Thoracic aorta (tissue), 2 donors: ENCODE measurements at regions not wholly inside any gene's neighbourhood (a gene's known extent, or its start where the extent isn't known, plus 50 kb on each side); places are given as distances from the start of the nearest gene placed in this dataset.

Source experiments
- ATAC-seq: fragments of 150-250 bp; one replicate; pipeline ENCODE4 v1.8.0; 2017; ENCODE audit warnings: low read depth; ENCODE audit not compliant: insufficient number of reproducible peaks, low FRiP score
- DNase-seq: peaks from one replicate; pipeline ENCODE4 v3.0.0-alpha.2; 2020; ENCODE audit warnings: low spot score
- H3K27ac ChIP-seq, 2 donors: fragments of 200-600 bp; sonication (generic); 1 replicate in 1 of 2; 2 replicates in 1 of 2; pipeline ENCODE4 v1.5.1; 2016; ENCODE audit warnings: mild to moderate bottlenecking in 2 of 2, moderate library complexity in 2 of 2
- H3K27me3 ChIP-seq: fragments of 200-600 bp; sonication (generic); replicated peaks from 2 replicates; pipeline ENCODE4 v1.6.0; 2016; ENCODE audit warnings: mild to moderate bottlenecking; ENCODE audit not compliant: insufficient read depth
- H3K36me3 ChIP-seq: fragments of 200-600 bp; sonication (generic); one replicate; pipeline ENCODE4 v1.5.1; 2016
- H3K4me1 ChIP-seq, 2 donors: fragments of 200-600 bp; sonication (generic); 1 replicate in 1 of 2; 2 replicates in 1 of 2; pipeline versions ENCODE4 v1.5.1 to v1.6.0; 2016; ENCODE audit warnings: low read depth in 2 of 2, mild to moderate bottlenecking in 1 of 2; ENCODE audit not compliant: control insufficient read depth in 1 of 2
- H3K4me3 ChIP-seq: fragments of 200-600 bp; sonication (generic); 2 replicates; pipeline ENCODE4 v1.5.1; 2016; ENCODE audit warnings: mild to moderate bottlenecking
- H3K9me3 ChIP-seq: fragments of 200-600 bp; sonication (generic); 2 replicates; pipeline ENCODE4 v1.5.1; 2016
- TF ChIP-seq, protein P1 (sequence below): fragments of 200-600 bp; sonication (generic); IDR thresholded peaks from one replicate; pipeline ENCODE4 v1.5.1; 2019; ENCODE audit warnings: antibody characterized with exemption

DNA sequence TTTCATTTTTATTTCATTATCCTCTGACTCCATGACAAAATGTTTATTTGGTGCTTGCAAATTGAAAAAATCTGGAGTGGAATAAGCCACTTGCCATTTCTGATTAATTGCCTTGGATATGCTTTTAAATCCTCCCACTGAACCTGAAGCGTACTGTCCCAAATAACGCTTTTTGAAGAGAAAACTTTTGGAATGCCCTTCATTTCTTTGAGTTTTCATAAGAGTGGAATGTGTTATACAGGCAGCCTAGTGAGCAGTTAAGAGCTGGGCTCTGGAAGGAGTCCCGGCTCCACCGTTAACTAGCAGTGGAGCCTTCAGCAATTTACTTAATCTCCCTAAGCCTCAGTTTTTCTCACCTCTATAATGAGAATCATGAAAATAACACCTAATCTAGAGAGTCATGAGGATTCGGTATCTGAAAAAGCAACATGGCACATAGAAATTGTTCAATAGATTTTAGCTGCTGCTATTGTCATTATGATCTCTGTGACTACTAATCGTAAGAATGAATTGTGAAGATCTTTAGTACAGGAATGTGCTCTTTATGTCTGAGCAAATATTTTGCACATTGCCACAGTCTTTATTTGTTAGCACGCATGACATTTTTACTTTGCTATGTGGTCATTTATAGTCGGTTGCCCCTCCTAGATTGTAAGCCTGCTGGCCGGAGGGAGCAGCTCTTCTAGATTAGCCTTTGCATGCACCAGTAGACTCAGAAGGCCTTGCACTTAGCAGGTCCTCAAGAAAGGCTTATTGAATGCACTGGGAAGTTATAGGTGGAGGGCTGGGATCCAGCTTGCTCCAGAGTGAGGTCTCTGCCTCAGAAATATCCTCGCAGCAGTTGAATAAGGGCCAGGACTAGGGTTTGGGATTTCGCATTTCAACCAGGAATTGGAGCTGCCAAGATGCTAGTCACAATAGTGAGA is 59.4 kb downstream of the PLCE1 start:
- Histone ChIP-seq H3K36me3 (no peaks in the 10 kb centered on the region), H3K27ac (no peak overlapping the region), H3K4me1 (peaks cover 0 to 8% of the 10 kb centered on the region in 2 donors), H3K9me3 (no peaks in the 10 kb centered on the region), H3K4me3 (no peak overlapping the region), H3K27me3 (no peaks in the 10 kb centered on the region)
- ATAC-seq = no peak
- TF ChIP-seq, protein P1, sequence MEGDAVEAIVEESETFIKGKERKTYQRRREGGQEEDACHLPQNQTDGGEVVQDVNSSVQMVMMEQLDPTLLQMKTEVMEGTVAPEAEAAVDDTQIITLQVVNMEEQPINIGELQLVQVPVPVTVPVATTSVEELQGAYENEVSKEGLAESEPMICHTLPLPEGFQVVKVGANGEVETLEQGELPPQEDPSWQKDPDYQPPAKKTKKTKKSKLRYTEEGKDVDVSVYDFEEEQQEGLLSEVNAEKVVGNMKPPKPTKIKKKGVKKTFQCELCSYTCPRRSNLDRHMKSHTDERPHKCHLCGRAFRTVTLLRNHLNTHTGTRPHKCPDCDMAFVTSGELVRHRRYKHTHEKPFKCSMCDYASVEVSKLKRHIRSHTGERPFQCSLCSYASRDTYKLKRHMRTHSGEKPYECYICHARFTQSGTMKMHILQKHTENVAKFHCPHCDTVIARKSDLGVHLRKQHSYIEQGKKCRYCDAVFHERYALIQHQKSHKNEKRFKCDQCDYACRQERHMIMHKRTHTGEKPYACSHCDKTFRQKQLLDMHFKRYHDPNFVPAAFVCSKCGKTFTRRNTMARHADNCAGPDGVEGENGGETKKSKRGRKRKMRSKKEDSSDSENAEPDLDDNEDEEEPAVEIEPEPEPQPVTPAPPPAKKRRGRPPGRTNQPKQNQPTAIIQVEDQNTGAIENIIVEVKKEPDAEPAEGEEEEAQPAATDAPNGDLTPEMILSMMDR = no peak
- no peak for DNase-seq

DNA sequence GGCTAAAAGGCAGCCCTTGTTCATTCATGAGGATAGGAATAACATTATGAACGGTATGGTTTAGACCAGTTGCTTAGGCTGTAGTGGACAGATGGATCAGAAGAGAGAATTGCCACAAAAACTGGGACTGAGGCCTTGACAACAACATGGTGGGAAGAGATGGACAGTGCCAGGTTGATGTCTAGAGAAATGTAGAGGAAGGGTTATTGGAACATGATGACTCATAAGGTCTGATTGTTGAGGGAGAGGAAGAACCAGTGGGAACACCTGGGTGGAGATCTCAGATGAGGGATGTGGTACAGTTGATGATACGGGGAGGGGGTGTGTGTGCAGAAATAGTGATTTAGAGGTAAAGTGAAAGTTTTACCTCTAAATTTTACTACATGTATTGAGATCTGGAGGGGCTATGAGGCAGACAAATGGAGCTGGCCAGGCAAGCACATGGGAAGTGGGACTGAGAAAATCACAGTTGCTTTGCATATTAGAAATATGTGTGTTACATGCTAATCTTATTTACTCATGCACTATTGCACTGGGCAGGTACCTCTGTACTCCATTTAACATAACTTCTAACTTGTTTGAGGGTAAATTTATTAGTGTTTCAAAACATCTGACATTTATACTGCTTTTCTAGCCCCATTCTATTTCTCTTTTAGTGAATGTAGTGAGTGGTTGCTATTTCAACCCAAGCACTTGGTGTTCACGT is 65.6 kb downstream of the PLCE1 start:
- H3K36me3 ChIP-seq = no peaks in the 10 kb centered on the region

DNA sequence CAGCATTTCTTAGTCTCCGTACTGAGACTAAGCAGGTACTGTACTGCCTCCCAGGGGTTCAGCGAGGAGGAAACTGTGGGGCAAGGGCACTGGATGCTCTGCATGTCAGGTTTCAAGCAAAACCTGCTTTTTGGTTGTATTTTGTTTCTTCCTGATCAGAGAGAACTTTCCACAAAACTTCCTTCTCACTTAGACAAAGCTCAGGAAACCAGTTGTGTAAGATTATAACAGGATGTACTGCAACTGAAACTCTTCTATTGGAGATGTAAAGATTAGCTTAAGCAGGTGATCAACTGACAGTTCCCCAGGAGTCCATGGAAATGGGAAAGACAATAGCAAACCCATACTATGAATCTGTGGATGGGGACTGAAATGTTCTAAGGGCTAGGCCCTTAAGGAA is 67.3 kb downstream of the PLCE1 start:
- DNase-seq (no peak), ATAC-seq (no peak)
- TF ChIP-seq, protein P1 = no peak
- no peak overlapping the region for H3K27ac ChIP-seq
- H3K4me1 ChIP-seq = no peaks in the 10 kb centered on the region
- H3K4me3 ChIP-seq = no peak overlapping the region
- no peaks in the 10 kb centered on the region for H3K9me3 ChIP-seq
- H3K27me3 ChIP-seq = no peaks in the 10 kb centered on the region
- H3K36me3 ChIP-seq = no peaks in the 10 kb centered on the region

More for the DNA sequence above, 65.6 kb downstream of the PLCE1 start:
- DNase-seq (no peak), ATAC-seq (no peak)
- Histone ChIP-seq H3K9me3 (no peaks in the 10 kb centered on the region), H3K4me3 (no peak overlapping the region), H3K4me1 (no peaks in the 10 kb centered on the region), H3K27ac (no peak overlapping the region), H3K27me3 (no peaks in the 10 kb centered on the region)
- TF ChIP-seq, protein P1 = no peak

DNA sequence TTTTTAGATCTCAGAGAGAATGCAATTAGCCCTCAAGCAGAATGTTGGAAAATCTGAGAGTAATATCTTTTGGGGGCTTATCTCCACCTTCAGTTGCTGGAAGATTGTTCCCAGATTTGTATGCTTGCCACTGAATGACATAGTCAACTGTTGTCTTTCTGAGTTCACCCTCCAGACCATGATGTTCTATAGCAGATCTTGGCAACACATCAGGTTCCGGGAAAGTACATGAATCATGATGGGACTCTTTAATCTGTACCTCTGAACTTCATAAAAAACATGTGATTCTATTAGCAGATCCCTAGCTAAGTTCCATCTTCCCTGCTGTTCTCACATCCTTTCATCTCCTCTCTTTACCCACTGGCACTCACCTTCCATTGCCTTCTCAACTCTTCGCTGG is 68.9 kb downstream of the PLCE1 start:
- Histone ChIP-seq H3K4me3 (no peak overlapping the region), H3K4me1 (no peaks in the 10 kb centered on the region), H3K27ac (no peak overlapping the region), H3K9me3 (no peaks in the 10 kb centered on the region), H3K27me3 (no peaks in the 10 kb centered on the region), H3K36me3 (no peaks in the 10 kb centered on the region)
- ATAC-seq (no peak), DNase-seq (no peak)
- TF ChIP-seq, protein P1 = no peak

DNA sequence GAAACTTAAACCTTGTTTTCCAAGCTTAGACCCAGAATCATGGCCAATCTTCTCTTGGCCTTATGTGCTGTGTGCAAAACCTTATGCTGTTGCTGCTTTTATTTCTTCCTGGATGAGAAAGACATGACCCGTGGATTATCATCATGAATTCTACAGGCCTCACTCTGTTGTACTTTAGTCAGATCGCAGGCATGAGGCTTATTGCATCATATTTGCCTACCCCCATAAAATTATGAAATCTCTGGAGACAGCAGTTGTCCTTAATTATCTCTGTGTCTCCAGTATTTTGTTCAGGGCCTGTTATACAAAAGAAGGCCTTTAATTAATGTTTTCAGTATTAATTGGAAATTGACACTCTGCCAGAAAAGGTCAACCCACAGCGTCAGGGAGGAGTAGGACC is 71.6 kb downstream of the PLCE1 start:
- Histone ChIP-seq H3K27me3 (no peaks in the 10 kb centered on the region), H3K9me3 (no peaks in the 10 kb centered on the region), H3K4me1 (no peaks in the 10 kb centered on the region), H3K36me3 (no peaks in the 10 kb centered on the region), H3K4me3 (no peak overlapping the region), H3K27ac (no peak overlapping the region)
- TF ChIP-seq, protein P1 = no peak
- DNase-seq = no peak
- ATAC-seq = no peak
